GM12875 (cell line): ENCODE measurements at regions not wholly inside any gene's neighbourhood (a gene's known extent, or its start where the extent isn't known, plus 50 kb on each side); places are given as distances from the start of the nearest gene placed in this dataset.

Experiments
- H3K4me3 ChIP-seq: one replicate; pipeline ENCODE4 v1.5.1; 2011; ENCODE audit warnings: low read depth, low read length, control low read depth
- CTCF ChIP-seq: IDR thresholded peaks from 2 replicates; pipeline ENCODE4 v1.5.1; 2011; ENCODE audit warnings: low read depth, mild to moderate bottlenecking, control low read depth, inconsistent platforms, low read length, moderate library complexity, borderline replicate concordance; ENCODE audit not compliant: insufficient read depth

GRCh38 chr14:30291216-30291615 lies 267.7 kb upstream of the G2E3 start:
- no peak for TF ChIP-seq CTCF
- no peak overlapping the region for H3K4me3 ChIP-seq

- TF ChIP-seq CTCF, result no peak
- H3K4me3 ChIP-seq, result no peak overlapping the region
Measured at GRCh38 chr14:30292541-30292940, 266.4 kb upstream of the G2E3 start.

- H3K4me3 ChIP-seq, result no peak overlapping the region
- no peak for TF ChIP-seq CTCF
Measured at GRCh38 chr14:30295980-30296379, 263.0 kb upstream of the G2E3 start.

GRCh38 chr14:30296931-30297405 lies 262.0 kb upstream of the G2E3 start:
- TF ChIP-seq CTCF, result no peak
- no peak overlapping the region for H3K4me3 ChIP-seq

- no peak overlapping the region for H3K4me3 ChIP-seq
Measured at GRCh38 chr14:30297876-30298795, 260.8 kb upstream of the G2E3 start.

GRCh38 chr14:30299915-30300314 lies 259.0 kb upstream of the G2E3 start:
- no peak overlapping the region for H3K4me3 ChIP-seq
- TF ChIP-seq CTCF, result no peak

More at GRCh38 chr14:30297876-30298795, 260.8 kb upstream of the G2E3 start:
- no peak for TF ChIP-seq CTCF

- no peak for TF ChIP-seq CTCF
- no peak overlapping the region for H3K4me3 ChIP-seq
Measured at GRCh38 chr14:30303350-30303749, 255.6 kb upstream of the G2E3 start.
